ENCODE measurements at regions not wholly inside any gene's neighbourhood (a gene's known extent, or its start where the extent isn't known, plus 50 kb on each side); places are given as distances from the start of the nearest gene placed in this dataset.

DNA sequence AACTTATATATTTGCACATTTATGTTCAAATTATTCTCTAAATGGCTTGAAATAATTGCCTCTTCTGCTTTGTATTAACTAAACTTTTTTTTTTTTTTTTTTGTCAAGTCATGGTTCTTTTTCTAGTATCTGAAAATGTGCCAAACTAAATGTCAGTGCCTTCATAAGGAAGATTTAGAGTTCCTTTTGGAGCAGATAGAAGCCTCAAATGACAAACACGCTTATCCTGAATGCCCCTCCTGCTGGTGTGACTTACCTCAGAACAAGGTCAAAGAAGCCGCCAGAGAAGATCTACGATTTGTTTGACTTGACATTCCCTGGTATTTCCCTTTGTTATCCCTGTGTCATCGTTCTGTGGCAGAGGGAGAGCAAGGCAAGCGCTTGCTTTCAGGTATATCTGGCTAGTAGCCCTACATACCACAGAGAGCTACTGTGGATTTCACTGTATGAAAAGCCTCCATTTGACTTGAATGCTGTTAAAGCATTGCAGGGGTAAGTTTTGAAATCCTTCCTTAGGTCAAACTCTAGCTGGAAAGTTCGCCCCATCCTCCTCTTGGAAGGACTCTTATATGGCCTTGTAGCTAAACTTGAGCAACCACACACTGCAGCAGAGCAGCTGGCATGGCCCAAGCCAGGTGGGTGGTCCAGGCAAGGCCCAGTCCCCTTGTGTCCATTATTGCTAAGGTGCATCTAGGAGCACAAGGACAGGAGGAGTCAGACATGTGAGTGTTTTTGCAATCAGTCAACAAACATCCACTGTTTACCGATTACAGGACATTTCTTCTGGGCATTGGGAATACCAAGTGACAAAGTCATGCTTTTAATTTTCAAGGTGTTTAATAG, 285.4 kb upstream of the USP25 start:
- DNase-seq: no peak
- Histone ChIP-seq H3K4me3 (no peak overlapping the region), H3K27me3 (replicated peaks; ENCODE audit: insufficient read depth) (no peaks in the 10 kb centered on the region), H3K9me2 (ENCODE audit: insufficient read depth) (no peaks in the 10 kb centered on the region), H3K36me3 (ENCODE audit: low read depth) (no peaks in the 10 kb centered on the region), H3K27ac (no peak overlapping the region), H3F3A (ENCODE audit: insufficient read depth) (no peaks in the 10 kb centered on the region), H2AFZ (no peak overlapping the region), H3K4me2 (ENCODE audit: unreplicated experiment) (no peak overlapping the region), H3K4me1 (ENCODE audit: insufficient read depth) (no peaks in the 10 kb centered on the region), H4K20me1 (ENCODE audit: insufficient read depth) (no peaks in the 10 kb centered on the region), H3K9ac (no peak overlapping the region), H3K79me2 (ENCODE audit: insufficient read depth) (no peaks in the 10 kb centered on the region), H3K9me3 (ENCODE audit: low read depth) (no peaks in the 10 kb centered on the region)
- in situ Hi-C loops (cut with MboI): no loop called here
- WGBS, 2 experiments (ENCODE audit: low coverage in 1 of 2, low lambda C conversion rate in 2 of 2, missing lambda C conversion rate in 2 of 2): 67 to 69% methylated on average over 7 of the region's 7 CpGs
- TF ChIP-seq EZH2 (IDR thresholded peaks at IDR 0.05; ENCODE audit: insufficient read depth, poor library complexity, severe bottlenecking): no peak
- TF ChIP-seq EZH2phosphoT487 (IDR thresholded peaks at IDR 0.05; ENCODE audit: insufficient read depth, low read depth): no peak

DNA sequence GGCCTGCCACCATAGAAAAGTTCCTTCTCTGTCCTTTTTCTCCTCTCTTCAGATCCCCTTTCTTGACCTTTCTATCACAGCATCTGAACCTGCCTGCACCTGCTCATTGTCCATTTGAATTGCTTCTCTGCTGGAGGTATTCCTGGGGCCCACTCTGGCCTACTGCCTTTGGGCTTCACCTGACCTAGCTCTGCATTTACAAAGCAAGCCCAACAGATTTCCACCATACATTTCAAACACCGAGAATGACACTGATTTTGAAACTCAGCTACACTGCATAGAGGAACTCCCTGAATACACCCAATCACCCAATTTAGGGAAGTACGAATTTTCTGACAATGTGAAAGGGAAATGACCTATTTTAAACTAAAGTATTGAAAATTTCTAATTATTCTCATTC, 284.5 kb upstream of the USP25 start:
- in situ Hi-C loops (cut with MboI): no loop called here
- WGBS, 2 experiments (ENCODE audit: low coverage in 1 of 2, low lambda C conversion rate in 2 of 2, missing lambda C conversion rate in 2 of 2): 53 to 66% methylated on average over 2 of the region's 2 CpGs
- H3K9me3 ChIP-seq (ENCODE audit: low read depth): no peaks in the 10 kb centered on the region
- no peak overlapping the region for H3K4me2 ChIP-seq (ENCODE audit: unreplicated experiment)
- H4K20me1 ChIP-seq (ENCODE audit: insufficient read depth): no peaks in the 10 kb centered on the region
- no peaks in the 10 kb centered on the region for H3K9me2 ChIP-seq (ENCODE audit: insufficient read depth)
- no peaks in the 10 kb centered on the region for H3K27me3 ChIP-seq (replicated peaks; ENCODE audit: insufficient read depth)
- no peaks in the 10 kb centered on the region for H3K4me1 ChIP-seq (ENCODE audit: insufficient read depth)
- no peak overlapping the region for H3K4me3 ChIP-seq
- H3K9ac ChIP-seq: no peak overlapping the region
- no peak overlapping the region for H2AFZ ChIP-seq
- no peak overlapping the region for H3K27ac ChIP-seq
- H3K36me3 ChIP-seq (ENCODE audit: low read depth): no peaks in the 10 kb centered on the region
- no peaks in the 10 kb centered on the region for H3K79me2 ChIP-seq (ENCODE audit: insufficient read depth)
- no peaks in the 10 kb centered on the region for H3F3A ChIP-seq (ENCODE audit: insufficient read depth)
- TF ChIP-seq EZH2phosphoT487 (IDR thresholded peaks at IDR 0.05; ENCODE audit: insufficient read depth, low read depth): no peak
- no peak for TF ChIP-seq EZH2 (IDR thresholded peaks at IDR 0.05; ENCODE audit: insufficient read depth, poor library complexity, severe bottlenecking)
- DNase-seq: no peak

DNA sequence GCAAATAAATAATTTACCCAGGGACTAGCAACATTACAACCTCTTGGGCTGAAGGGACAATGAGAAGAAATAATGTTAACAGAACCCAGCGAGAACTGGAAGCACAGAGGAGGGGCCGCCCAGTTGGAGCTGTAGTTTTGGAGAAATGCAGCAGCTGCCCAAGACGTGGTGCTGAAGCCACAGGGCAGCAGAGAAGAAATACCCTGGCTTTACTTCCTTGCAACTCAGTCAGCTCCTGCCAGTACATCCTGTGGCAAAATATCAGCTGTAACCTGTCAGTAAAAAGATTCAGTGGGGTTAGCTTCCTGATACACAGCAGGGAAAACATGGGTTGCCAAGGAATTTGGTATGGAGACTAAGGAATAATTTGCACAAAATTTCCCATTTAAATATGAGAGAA, 283.6 kb upstream of the USP25 start:
- Histone ChIP-seq H3K4me2 (ENCODE audit: unreplicated experiment) (no peak overlapping the region), H4K20me1 (ENCODE audit: insufficient read depth) (no peaks in the 10 kb centered on the region), H3K9me3 (ENCODE audit: low read depth) (no peaks in the 10 kb centered on the region), H3F3A (ENCODE audit: insufficient read depth) (no peaks in the 10 kb centered on the region), H3K9ac (no peak overlapping the region), H3K79me2 (ENCODE audit: insufficient read depth) (no peaks in the 10 kb centered on the region), H2AFZ (no peak overlapping the region), H3K9me2 (ENCODE audit: insufficient read depth) (no peaks in the 10 kb centered on the region), H3K4me3 (no peak overlapping the region), H3K27me3 (replicated peaks; ENCODE audit: insufficient read depth) (no peaks in the 10 kb centered on the region), H3K27ac (no peak overlapping the region), H3K4me1 (ENCODE audit: insufficient read depth) (no peaks in the 10 kb centered on the region), H3K36me3 (ENCODE audit: low read depth) (no peaks in the 10 kb centered on the region)
- DNase-seq: no peak
- in situ Hi-C loops (cut with MboI): no loop called here
- WGBS, 2 experiments (ENCODE audit: low coverage in 1 of 2, low lambda C conversion rate in 2 of 2, missing lambda C conversion rate in 2 of 2): 71 to 79% methylated on average over 3 of the region's 3 CpGs
- TF ChIP-seq EZH2 (IDR thresholded peaks at IDR 0.05; ENCODE audit: insufficient read depth, poor library complexity, severe bottlenecking) (no peak), EZH2phosphoT487 (IDR thresholded peaks at IDR 0.05; ENCODE audit: insufficient read depth, low read depth) (no peak)

DNA sequence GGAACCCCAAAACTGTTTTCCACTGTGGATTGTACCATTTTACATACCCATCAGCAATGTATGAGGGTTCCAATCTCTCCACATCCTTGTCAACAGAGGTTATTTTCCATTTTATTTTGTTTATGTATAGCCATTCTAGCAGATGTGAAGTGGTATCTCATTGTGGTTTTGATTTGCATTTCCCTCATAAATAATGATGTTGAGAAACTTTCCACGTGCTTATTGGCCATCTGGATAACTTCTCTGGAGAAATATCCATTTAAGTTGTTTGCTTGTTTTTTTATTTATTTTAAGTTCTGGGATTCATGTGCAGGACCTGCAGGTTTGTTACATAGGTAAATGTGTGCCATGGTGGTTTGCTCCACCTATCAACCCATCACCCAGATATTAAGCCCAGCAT, 280.2 kb upstream of the USP25 start:
- in situ Hi-C loops (cut with MboI): no loop called here
- no peak overlapping the region for H3K27ac ChIP-seq

More for the DNA sequence above, 280.2 kb upstream of the USP25 start:
- Histone ChIP-seq H3K27me3 (replicated peaks; ENCODE audit: insufficient read depth) (no peaks in the 10 kb centered on the region), H3K9ac (no peak overlapping the region), H3K4me2 (ENCODE audit: unreplicated experiment) (no peak overlapping the region), H3F3A (ENCODE audit: insufficient read depth) (no peaks in the 10 kb centered on the region), H3K9me3 (ENCODE audit: low read depth) (no peaks in the 10 kb centered on the region), H3K79me2 (ENCODE audit: insufficient read depth) (no peaks in the 10 kb centered on the region), H3K36me3 (ENCODE audit: low read depth) (no peaks in the 10 kb centered on the region), H4K20me1 (ENCODE audit: insufficient read depth) (no peaks in the 10 kb centered on the region), H2AFZ (no peak overlapping the region), H3K4me3 (no peak overlapping the region), H3K9me2 (ENCODE audit: insufficient read depth) (no peaks in the 10 kb centered on the region), H3K4me1 (ENCODE audit: insufficient read depth) (no peaks in the 10 kb centered on the region)
- no peak for TF ChIP-seq EZH2phosphoT487 (IDR thresholded peaks at IDR 0.05; ENCODE audit: insufficient read depth, low read depth)
- TF ChIP-seq EZH2 (IDR thresholded peaks at IDR 0.05; ENCODE audit: insufficient read depth, poor library complexity, severe bottlenecking): no peak
- no peak for DNase-seq
- 0 to 4% methylated on average over 1 of the region's 1 CpG for WGBS, 2 experiments (ENCODE audit: low coverage in 1 of 2, low lambda C conversion rate in 2 of 2, missing lambda C conversion rate in 2 of 2)
